ENCODE measurements at regions not wholly inside any gene's neighbourhood (a gene's known extent, or its start where the extent isn't known, plus 50 kb on each side); places are given as distances from the start of the nearest gene placed in this dataset.

DNA sequence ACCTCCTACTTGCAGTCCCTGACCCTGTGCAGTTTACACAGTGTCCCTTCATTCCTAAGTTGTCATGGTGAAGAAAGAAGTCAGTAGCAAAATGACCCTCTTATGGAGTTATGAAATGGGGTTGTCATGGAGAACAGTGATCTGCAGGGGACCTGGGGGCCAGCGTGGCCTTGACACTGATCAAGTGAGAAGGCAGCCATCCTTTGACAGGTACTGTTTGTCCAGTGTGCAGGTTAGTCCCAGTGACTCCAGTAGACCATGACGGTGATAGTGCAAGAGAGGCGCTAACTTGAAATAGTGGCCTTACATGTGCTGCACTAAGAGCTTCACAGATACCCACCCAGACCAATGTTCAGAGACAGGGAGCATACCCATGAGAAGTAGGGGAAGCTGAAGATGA, 87.9 kb downstream of the IL12A start:
- H3K4me1 ChIP-seq: no peaks in the 10 kb centered on the region
- TF ChIP-seq CHD4 (IDR thresholded peaks at IDR 0.05; ENCODE audit: borderline replicate concordance) (no peak), HOXB5 (CRISPR knock-in tag; IDR thresholded peaks at IDR 0.05) (no peak), CBX2 (IDR thresholded peaks at IDR 0.05; ENCODE audit: borderline replicate concordance, low read depth) (no peak), FOSB (CRISPR knock-in tag; IDR thresholded peaks at IDR 0.05) (no peak), ZSCAN20 (CRISPR knock-in tag; IDR thresholded peaks at IDR 0.05) (no peak), HOXB13 (CRISPR knock-in tag; IDR thresholded peaks at IDR 0.05; ENCODE audit: low read depth) (no peak), PHF8 (IDR thresholded peaks at IDR 0.05; ENCODE audit: borderline replicate concordance, low read depth) (no peak), FOSL2 (IDR thresholded peaks at IDR 0.05) (no peak), FOSL2 (CRISPR knock-in tag; IDR thresholded peaks at IDR 0.05) (no peak), JUN (IDR thresholded peaks at IDR 0.05) (no peak), KDM1A (IDR thresholded peaks at IDR 0.05; ENCODE audit: low read depth) (no peak), CHD2 (IDR thresholded peaks at IDR 0.05; ENCODE audit: low read length, partially characterized antibody) (no peak), BHLHE40 (IDR thresholded peaks at IDR 0.05; ENCODE audit: low read depth, low read length) (no peak), JUNB (IDR thresholded peaks at IDR 0.05) (no peak), HOXA7 (CRISPR knock-in tag; IDR thresholded peaks at IDR 0.05) (no peak)
- TF ChIP-seq, protein P1, sequence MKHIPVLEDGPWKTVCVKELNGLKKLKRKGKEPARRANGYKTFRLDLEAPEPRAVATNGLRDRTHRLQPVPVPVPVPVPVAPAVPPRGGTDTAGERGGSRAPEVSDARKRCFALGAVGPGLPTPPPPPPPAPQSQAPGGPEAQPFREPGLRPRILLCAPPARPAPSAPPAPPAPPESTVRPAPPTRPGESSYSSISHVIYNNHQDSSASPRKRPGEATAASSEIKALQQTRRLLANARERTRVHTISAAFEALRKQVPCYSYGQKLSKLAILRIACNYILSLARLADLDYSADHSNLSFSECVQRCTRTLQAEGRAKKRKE (CRISPR knock-in tag; IDR thresholded peaks at IDR 0.05; ENCODE audit: low read depth): no peak
- TF ChIP-seq, protein P2, sequence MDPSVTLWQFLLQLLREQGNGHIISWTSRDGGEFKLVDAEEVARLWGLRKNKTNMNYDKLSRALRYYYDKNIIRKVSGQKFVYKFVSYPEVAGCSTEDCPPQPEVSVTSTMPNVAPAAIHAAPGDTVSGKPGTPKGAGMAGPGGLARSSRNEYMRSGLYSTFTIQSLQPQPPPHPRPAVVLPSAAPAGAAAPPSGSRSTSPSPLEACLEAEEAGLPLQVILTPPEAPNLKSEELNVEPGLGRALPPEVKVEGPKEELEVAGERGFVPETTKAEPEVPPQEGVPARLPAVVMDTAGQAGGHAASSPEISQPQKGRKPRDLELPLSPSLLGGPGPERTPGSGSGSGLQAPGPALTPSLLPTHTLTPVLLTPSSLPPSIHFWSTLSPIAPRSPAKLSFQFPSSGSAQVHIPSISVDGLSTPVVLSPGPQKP (IDR thresholded peaks at IDR 0.05; ENCODE audit: low read depth, low read length): no peak
- TF ChIP-seq, protein P3, sequence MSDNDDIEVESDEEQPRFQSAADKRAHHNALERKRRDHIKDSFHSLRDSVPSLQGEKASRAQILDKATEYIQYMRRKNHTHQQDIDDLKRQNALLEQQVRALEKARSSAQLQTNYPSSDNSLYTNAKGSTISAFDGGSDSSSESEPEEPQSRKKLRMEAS (IDR thresholded peaks at IDR 0.05): no peak
- 0 out of 6 replicates have a peak, but pooled peaks of 1 of the 2 experiments have one; percentile 13 for ATAC-seq
- 75% methylated on average over 3 of the region's 3 CpGs for WGBS (ENCODE audit: missing lambda C conversion rate)
- DNase-seq (ENCODE audit: low read depth in 1 of 2, low spot score in 1 of 2): no peak
- no peak overlapping the region for H3K4me3 ChIP-seq
- H3K27ac ChIP-seq: no peak overlapping the region
- ChIA-PET CTCF (interaction anchor here (0.6 kb wide), 1 partner anchor 24 kb away, joined by 3 read pairs; no protein-coding TSS in a partner anchor), POLR2A (no interaction called here)
- FAIRE-seq: no peak
- no peaks in the 10 kb centered on the region for H3K9me3 ChIP-seq
- H3K4me2 ChIP-seq: no peak overlapping the region

DNA sequence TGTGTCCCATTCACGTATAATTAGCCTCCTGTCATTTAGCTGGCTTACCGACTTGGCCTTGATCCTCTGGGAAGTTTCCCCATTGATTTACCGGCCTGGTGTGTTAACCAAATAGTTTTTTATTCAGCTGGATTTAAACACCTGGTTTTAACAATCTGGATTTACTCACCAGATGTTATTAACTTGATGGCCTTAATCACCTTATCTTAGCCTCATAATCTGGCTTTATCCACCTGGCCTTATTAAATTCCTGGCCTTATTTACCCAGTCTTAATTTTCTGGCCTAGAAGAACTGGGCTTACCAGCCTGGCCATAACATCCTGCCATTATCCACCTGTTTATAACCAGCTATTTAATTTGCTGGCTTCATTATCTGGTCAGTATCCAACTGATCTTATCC, 89.9 kb downstream of the IL12A start:
- H3K4me1 ChIP-seq: no peaks in the 10 kb centered on the region
- H3K27ac ChIP-seq: no peak overlapping the region
- 87% methylated on average over 3 of the region's 3 CpGs for WGBS (ENCODE audit: missing lambda C conversion rate)
- no peak for TF ChIP-seq KDM1A (IDR thresholded peaks at IDR 0.05; ENCODE audit: low read depth)
- TF ChIP-seq EHMT2 (IDR thresholded peaks at IDR 0.05; ENCODE audit: low read depth): no peak
- no peak for TF ChIP-seq RARB (CRISPR knock-in tag; IDR thresholded peaks at IDR 0.05)
- FAIRE-seq (no peak), ATAC-seq (no peak), DNase-seq (ENCODE audit: low read depth in 1 of 2, low spot score in 1 of 2) (no peak)
- no peak overlapping the region for H3K4me2 ChIP-seq
- CTCF ChIA-PET: no interaction called here
- no peak overlapping the region for H3K4me3 ChIP-seq
- no peaks in the 10 kb centered on the region for H3K9me3 ChIP-seq
- POLR2A ChIA-PET: no interaction called here

DNA sequence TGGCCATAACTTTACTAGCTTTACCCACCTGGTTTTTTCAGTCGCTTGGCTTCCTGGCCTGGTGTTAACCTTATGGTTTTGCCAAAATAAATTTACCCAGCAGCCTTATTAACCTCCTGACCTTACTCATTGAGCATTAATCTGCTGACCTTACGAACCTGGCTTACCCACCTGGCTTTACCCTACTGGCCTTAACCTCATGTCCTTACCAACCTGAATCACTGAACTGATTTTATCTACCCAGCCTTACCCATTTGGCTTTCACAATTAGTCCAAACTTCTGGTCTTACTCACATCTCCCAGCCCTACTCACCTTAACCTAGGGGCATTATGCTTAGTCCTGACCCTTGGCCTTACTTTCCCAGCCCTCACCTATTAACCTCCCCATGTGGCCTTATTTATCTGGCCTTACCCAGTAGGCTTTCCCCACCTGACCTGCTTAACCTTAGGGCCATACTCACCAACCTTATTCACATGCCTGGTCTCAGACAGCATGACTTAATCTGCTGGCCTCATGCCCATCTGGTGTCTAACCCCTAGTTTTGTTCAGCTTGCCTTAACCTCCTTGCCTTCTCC, 93.4 kb downstream of the IL12A start:
- Histone ChIP-seq H3K27ac (no peak overlapping the region), H3K4me1 (no peaks in the 10 kb centered on the region), H3K9me3 (no peaks in the 10 kb centered on the region), H3K4me2 (no peak overlapping the region), H3K4me3 (no peak overlapping the region)
- POLR2A ChIA-PET: no interaction called here
- DNase-seq (ENCODE audit: low read depth in 1 of 2, low spot score in 1 of 2) (no peak), ATAC-seq (no peak), FAIRE-seq (no peak)
- 74% methylated on average over 2 of the region's 2 CpGs for WGBS (ENCODE audit: missing lambda C conversion rate)
- CTCF ChIA-PET: no interaction called here
- TF ChIP-seq, protein P4, sequence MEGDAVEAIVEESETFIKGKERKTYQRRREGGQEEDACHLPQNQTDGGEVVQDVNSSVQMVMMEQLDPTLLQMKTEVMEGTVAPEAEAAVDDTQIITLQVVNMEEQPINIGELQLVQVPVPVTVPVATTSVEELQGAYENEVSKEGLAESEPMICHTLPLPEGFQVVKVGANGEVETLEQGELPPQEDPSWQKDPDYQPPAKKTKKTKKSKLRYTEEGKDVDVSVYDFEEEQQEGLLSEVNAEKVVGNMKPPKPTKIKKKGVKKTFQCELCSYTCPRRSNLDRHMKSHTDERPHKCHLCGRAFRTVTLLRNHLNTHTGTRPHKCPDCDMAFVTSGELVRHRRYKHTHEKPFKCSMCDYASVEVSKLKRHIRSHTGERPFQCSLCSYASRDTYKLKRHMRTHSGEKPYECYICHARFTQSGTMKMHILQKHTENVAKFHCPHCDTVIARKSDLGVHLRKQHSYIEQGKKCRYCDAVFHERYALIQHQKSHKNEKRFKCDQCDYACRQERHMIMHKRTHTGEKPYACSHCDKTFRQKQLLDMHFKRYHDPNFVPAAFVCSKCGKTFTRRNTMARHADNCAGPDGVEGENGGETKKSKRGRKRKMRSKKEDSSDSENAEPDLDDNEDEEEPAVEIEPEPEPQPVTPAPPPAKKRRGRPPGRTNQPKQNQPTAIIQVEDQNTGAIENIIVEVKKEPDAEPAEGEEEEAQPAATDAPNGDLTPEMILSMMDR (IDR thresholded peaks at IDR 0.05): no peak
- no peak for TF ChIP-seq HDAC2 (IDR thresholded peaks at IDR 0.05)
- TF ChIP-seq ZNF302 (CRISPR knock-in tag; IDR thresholded peaks at IDR 0.05): no peak
- no peak for TF ChIP-seq CHD2 (IDR thresholded peaks at IDR 0.05; ENCODE audit: low read length, partially characterized antibody)
- TF ChIP-seq RNF2 (IDR thresholded peaks at IDR 0.05; ENCODE audit: borderline replicate concordance, low read depth): no peak
- TF ChIP-seq GATA3 (IDR thresholded peaks at IDR 0.05; ENCODE audit: borderline replicate concordance): no peak
- no peak for TF ChIP-seq CHD4 (IDR thresholded peaks at IDR 0.05; ENCODE audit: borderline replicate concordance)
- no peak for TF ChIP-seq KDM5A (IDR thresholded peaks at IDR 0.05)
- TF ChIP-seq CBX2 (IDR thresholded peaks at IDR 0.05; ENCODE audit: borderline replicate concordance, low read depth): no peak
- TF ChIP-seq HEYL (CRISPR knock-in tag; IDR thresholded peaks at IDR 0.05): no peak
- no peak for TF ChIP-seq EP300 (IDR thresholded peaks at IDR 0.05)
- no peak for TF ChIP-seq NPAS2 (CRISPR knock-in tag; IDR thresholded peaks at IDR 0.05; ENCODE audit: borderline replicate concordance)
- no peak for TF ChIP-seq SREBF2 (IDR thresholded peaks at IDR 0.05)
- TF ChIP-seq, protein P5, sequence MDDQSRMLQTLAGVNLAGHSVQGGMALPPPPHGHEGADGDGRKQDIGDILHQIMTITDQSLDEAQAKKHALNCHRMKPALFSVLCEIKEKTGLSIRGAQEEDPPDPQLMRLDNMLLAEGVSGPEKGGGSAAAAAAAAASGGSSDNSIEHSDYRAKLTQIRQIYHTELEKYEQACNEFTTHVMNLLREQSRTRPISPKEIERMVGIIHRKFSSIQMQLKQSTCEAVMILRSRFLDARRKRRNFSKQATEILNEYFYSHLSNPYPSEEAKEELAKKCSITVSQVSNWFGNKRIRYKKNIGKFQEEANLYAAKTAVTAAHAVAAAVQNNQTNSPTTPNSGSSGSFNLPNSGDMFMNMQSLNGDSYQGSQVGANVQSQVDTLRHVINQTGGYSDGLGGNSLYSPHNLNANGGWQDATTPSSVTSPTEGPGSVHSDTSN (IDR thresholded peaks at IDR 0.05): no peak
